ENCODE measurements at regions not wholly inside any gene's neighbourhood (a gene's known extent, or its start where the extent isn't known, plus 50 kb on each side); places are given as distances from the start of the nearest gene placed in this dataset.

- Histone ChIP-seq H3K9me3 (ENCODE audit: insufficient read depth, low read length, severe bottlenecking) (no peaks in the 10 kb centered on the region), H3K79me2 (ENCODE audit: insufficient read depth, low read length) (no peaks in the 10 kb centered on the region), H4K20me1 (ENCODE audit: insufficient read depth, low read length) (no peaks in the 10 kb centered on the region), H3K36me3 (ENCODE audit: insufficient read depth, low read length) (no peaks in the 10 kb centered on the region), H2AFZ (ENCODE audit: low read depth, low read length) (no peak overlapping the region), H3K27ac (ENCODE audit: low read length) (no peak overlapping the region), H3K4me2 (ENCODE audit: insufficient read depth, low read length) (no peak overlapping the region), H3K27me3 (ENCODE audit: insufficient read depth, low read length, poor library complexity) (no peaks in the 10 kb centered on the region), H3K4me3 (ENCODE audit: low read depth in 1 of 2, low read length in 2 of 2) (no peak overlapping the region), H3K4me1 (ENCODE audit: insufficient read depth, low read length) (no peaks in the 10 kb centered on the region), H3K9ac (ENCODE audit: low read depth, low read length) (no peak overlapping the region)
- no peak for DNase-seq
- ATAC-seq (ENCODE audit: insufficient read depth, low read depth): no peak
- no peak for TF ChIP-seq CTCF (IDR thresholded peaks at IDR 0.05; ENCODE audit: borderline replicate concordance, extremely low read depth, low read length, poor library complexity, severe bottlenecking)
- no peak for TF ChIP-seq EZH2 (IDR thresholded peaks at IDR 0.05; ENCODE audit: borderline replicate concordance, low read depth, low read length, severe bottlenecking)
Measured at GRCh38 chr6:138716013-138716412, 57.6 kb upstream of the CCDC28A start.

DNA sequence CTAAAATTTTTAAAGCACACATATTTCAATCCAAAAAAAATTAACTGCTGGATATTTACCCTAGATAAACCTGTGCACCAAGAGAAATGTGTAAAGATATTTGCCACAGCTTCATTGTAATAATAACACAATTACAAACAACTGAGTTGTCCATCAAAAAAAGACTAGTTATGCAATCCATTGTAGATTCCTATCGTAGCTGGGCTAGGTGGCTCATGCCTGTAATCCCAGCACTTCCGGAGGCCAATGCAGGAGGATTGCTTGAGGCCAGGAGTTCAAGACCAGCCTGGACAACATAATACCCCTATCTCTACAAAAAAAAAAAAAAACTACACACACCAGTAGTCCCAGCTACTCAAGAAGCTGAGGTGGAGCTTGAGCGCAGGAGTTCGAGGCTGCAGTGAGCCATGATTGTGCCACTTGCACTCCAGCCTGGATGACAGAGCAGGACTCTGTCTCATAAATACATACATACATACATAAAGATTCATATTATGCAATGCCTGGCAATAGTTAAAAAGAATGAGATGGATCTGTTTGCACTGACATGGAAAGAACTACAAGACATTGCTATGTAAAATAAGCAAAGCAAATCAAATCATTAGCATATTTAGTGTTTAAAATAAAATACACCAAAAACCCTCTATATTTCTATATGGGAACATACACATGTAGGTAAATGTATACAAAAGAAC, 56.5 kb upstream of the CCDC28A start:
- no peaks in the 10 kb centered on the region for H3K27me3 ChIP-seq (ENCODE audit: insufficient read depth, low read length, poor library complexity)
- H3K9ac ChIP-seq (ENCODE audit: low read depth, low read length): no peak overlapping the region
- no peaks in the 10 kb centered on the region for H3K36me3 ChIP-seq (ENCODE audit: insufficient read depth, low read length)
- no peaks in the 10 kb centered on the region for H3K79me2 ChIP-seq (ENCODE audit: insufficient read depth, low read length)
- H3K4me1 ChIP-seq (ENCODE audit: insufficient read depth, low read length): no peaks in the 10 kb centered on the region
- TF ChIP-seq CTCF (IDR thresholded peaks at IDR 0.05; ENCODE audit: borderline replicate concordance, extremely low read depth, low read length, poor library complexity, severe bottlenecking): no peak
- TF ChIP-seq EZH2 (IDR thresholded peaks at IDR 0.05; ENCODE audit: borderline replicate concordance, low read depth, low read length, severe bottlenecking): no peak
- ATAC-seq (ENCODE audit: insufficient read depth, low read depth): no peak
- no peak overlapping the region for H3K27ac ChIP-seq (ENCODE audit: low read length)
- no peaks in the 10 kb centered on the region for H3K9me3 ChIP-seq (ENCODE audit: insufficient read depth, low read length, severe bottlenecking)
- no peak overlapping the region for H3K4me3 ChIP-seq (ENCODE audit: low read depth in 1 of 2, low read length in 2 of 2)
- no peak overlapping the region for H3K4me2 ChIP-seq (ENCODE audit: insufficient read depth, low read length)
- H4K20me1 ChIP-seq (ENCODE audit: insufficient read depth, low read length): no peaks in the 10 kb centered on the region
- no peak overlapping the region for H2AFZ ChIP-seq (ENCODE audit: low read depth, low read length)
- DNase-seq: no peak

- H3K4me2 ChIP-seq (ENCODE audit: insufficient read depth, low read length): no peak overlapping the region
- DNase-seq: no peak
Measured at GRCh38 chr6:138719011-138719635, 54.4 kb upstream of the CCDC28A start.

More at GRCh38 chr6:138719011-138719635, 54.4 kb upstream of the CCDC28A start:
- TF ChIP-seq EZH2 (IDR thresholded peaks at IDR 0.05; ENCODE audit: borderline replicate concordance, low read depth, low read length, severe bottlenecking) (no peak), CTCF (IDR thresholded peaks at IDR 0.05; ENCODE audit: borderline replicate concordance, extremely low read depth, low read length, poor library complexity, severe bottlenecking) (no peak)
- no peak for ATAC-seq (ENCODE audit: insufficient read depth, low read depth)
- Histone ChIP-seq H3K27ac (ENCODE audit: low read length) (no peak overlapping the region), H3K79me2 (ENCODE audit: insufficient read depth, low read length) (no peaks in the 10 kb centered on the region), H3K36me3 (ENCODE audit: insufficient read depth, low read length) (no peaks in the 10 kb centered on the region), H3K9ac (ENCODE audit: low read depth, low read length) (no peak overlapping the region), H3K4me3 (ENCODE audit: low read depth in 1 of 2, low read length in 2 of 2) (no peak overlapping the region), H3K27me3 (ENCODE audit: insufficient read depth, low read length, poor library complexity) (peaks cover 4% of the 10 kb centered on the region), H3K4me1 (ENCODE audit: insufficient read depth, low read length) (no peaks in the 10 kb centered on the region), H2AFZ (ENCODE audit: low read depth, low read length) (no peak overlapping the region), H4K20me1 (ENCODE audit: insufficient read depth, low read length) (no peaks in the 10 kb centered on the region), H3K9me3 (ENCODE audit: insufficient read depth, low read length, severe bottlenecking) (no peaks in the 10 kb centered on the region)

Measured in DND-41 (cell line).